ENCODE measurements at regions not wholly inside any gene's neighbourhood (a gene's known extent, or its start where the extent isn't known, plus 50 kb on each side); places are given as distances from the start of the nearest gene placed in this dataset.

- Histone ChIP-seq H3K4me1 (ENCODE audit: control insufficient read depth in 3 of 3, insufficient read depth in 2 of 3, low read depth in 1 of 3, low read length in 2 of 3) (no peaks in the 10 kb centered on the region), H3K36me3 (ENCODE audit: control insufficient read depth in 3 of 3, insufficient read depth in 2 of 3, low read depth in 1 of 3, low read length in 3 of 3) (no peaks in the 10 kb centered on the region), H3K27ac (ENCODE audit: low read depth in 1 of 3, low read length in 2 of 3) (no peak overlapping the region), H3K9me3 (ENCODE audit: control insufficient read depth in 2 of 2, insufficient read depth in 1 of 2, low read depth in 1 of 2, low read length in 1 of 2) (no peaks in the 10 kb centered on the region), H3K4me3 (ENCODE audit: low read depth in 1 of 3, low read length in 3 of 3) (no peak overlapping the region), H3K27me3 (ENCODE audit: control insufficient read depth in 3 of 3, insufficient read depth in 3 of 3, low read length in 3 of 3) (no peaks in the 10 kb centered on the region)
- no peak for DNase-seq
- 74 to 80% (median 78%) methylated on average over 4 of the region's 4 CpGs for WGBS, 3 donors
- no peak for FAIRE-seq
These were observed 410.9 kb upstream of the PRR16 start for GRCh38 chr5:120052916-120053828.

GRCh38 chr5:120053841-120054240 is 410.3 kb upstream of the PRR16 start:
- Histone ChIP-seq H3K4me3 (ENCODE audit: low read depth in 1 of 3, low read length in 3 of 3) (no peak overlapping the region), H3K27me3 (ENCODE audit: control insufficient read depth in 3 of 3, insufficient read depth in 3 of 3, low read length in 3 of 3) (no peaks in the 10 kb centered on the region), H3K9me3 (ENCODE audit: control insufficient read depth in 2 of 2, insufficient read depth in 1 of 2, low read depth in 1 of 2, low read length in 1 of 2) (no peaks in the 10 kb centered on the region), H3K4me1 (ENCODE audit: control insufficient read depth in 3 of 3, insufficient read depth in 2 of 3, low read depth in 1 of 3, low read length in 2 of 3) (no peaks in the 10 kb centered on the region), H3K27ac (ENCODE audit: low read depth in 1 of 3, low read length in 2 of 3) (no peak overlapping the region), H3K36me3 (ENCODE audit: control insufficient read depth in 3 of 3, insufficient read depth in 2 of 3, low read depth in 1 of 3, low read length in 3 of 3) (no peaks in the 10 kb centered on the region)
- DNase-seq (no peak), FAIRE-seq (no peak)
- WGBS, 3 donors = 67 to 78% (median 77%) methylated on average over 4 of the region's 4 CpGs

GRCh38 chr5:120055858-120056257 is 408.2 kb upstream of the PRR16 start:
- WGBS, 3 donors = 83 to 91% (median 85%) methylated on average over 2 of the region's 2 CpGs
- Histone ChIP-seq H3K9me3 (ENCODE audit: control insufficient read depth in 2 of 2, insufficient read depth in 1 of 2, low read depth in 1 of 2, low read length in 1 of 2) (no peaks in the 10 kb centered on the region), H3K27me3 (ENCODE audit: control insufficient read depth in 3 of 3, insufficient read depth in 3 of 3, low read length in 3 of 3) (no peaks in the 10 kb centered on the region), H3K4me1 (ENCODE audit: control insufficient read depth in 3 of 3, insufficient read depth in 2 of 3, low read depth in 1 of 3, low read length in 2 of 3) (no peaks in the 10 kb centered on the region), H3K27ac (ENCODE audit: low read depth in 1 of 3, low read length in 2 of 3) (no peak overlapping the region), H3K4me3 (ENCODE audit: low read depth in 1 of 3, low read length in 3 of 3) (no peak overlapping the region), H3K36me3 (ENCODE audit: control insufficient read depth in 3 of 3, insufficient read depth in 2 of 3, low read depth in 1 of 3, low read length in 3 of 3) (no peaks in the 10 kb centered on the region)
- DNase-seq (no peak), FAIRE-seq (no peak)

- no peaks in the 10 kb centered on the region for H3K4me1 ChIP-seq (ENCODE audit: control insufficient read depth in 3 of 3, insufficient read depth in 2 of 3, low read depth in 1 of 3, low read length in 2 of 3)
- no peaks in the 10 kb centered on the region for H3K9me3 ChIP-seq (ENCODE audit: control insufficient read depth in 2 of 2, insufficient read depth in 1 of 2, low read depth in 1 of 2, low read length in 1 of 2)
- no peaks in the 10 kb centered on the region for H3K27me3 ChIP-seq (ENCODE audit: control insufficient read depth in 3 of 3, insufficient read depth in 3 of 3, low read length in 3 of 3)
- WGBS, 3 donors = 60 to 84% (median 82%) methylated on average over 4 of the region's 4 CpGs
- FAIRE-seq (no peak), DNase-seq (no peak)
- no peaks in the 10 kb centered on the region for H3K36me3 ChIP-seq (ENCODE audit: control insufficient read depth in 3 of 3, insufficient read depth in 2 of 3, low read depth in 1 of 3, low read length in 3 of 3)
- H3K4me3 ChIP-seq (ENCODE audit: low read depth in 1 of 3, low read length in 3 of 3) = no peak overlapping the region
- no peak overlapping the region for H3K27ac ChIP-seq (ENCODE audit: low read depth in 1 of 3, low read length in 2 of 3)
These were observed 401.6 kb upstream of the PRR16 start for GRCh38 chr5:120062515-120062917.

GRCh38 chr5:120072068-120072761 is 391.9 kb upstream of the PRR16 start:
- Histone ChIP-seq H3K36me3 (ENCODE audit: control insufficient read depth in 3 of 3, insufficient read depth in 2 of 3, low read depth in 1 of 3, low read length in 3 of 3) (no peaks in the 10 kb centered on the region), H3K9me3 (ENCODE audit: control insufficient read depth in 2 of 2, insufficient read depth in 1 of 2, low read depth in 1 of 2, low read length in 1 of 2) (no peaks in the 10 kb centered on the region), H3K27me3 (ENCODE audit: control insufficient read depth in 3 of 3, insufficient read depth in 3 of 3, low read length in 3 of 3) (no peaks in the 10 kb centered on the region), H3K4me3 (ENCODE audit: low read depth in 1 of 3, low read length in 3 of 3) (no peak overlapping the region), H3K4me1 (ENCODE audit: control insufficient read depth in 3 of 3, insufficient read depth in 2 of 3, low read depth in 1 of 3, low read length in 2 of 3) (no peaks in the 10 kb centered on the region), H3K27ac (ENCODE audit: low read depth in 1 of 3, low read length in 2 of 3) (no peak overlapping the region)
- FAIRE-seq (no peak), DNase-seq (no peak)
- WGBS, 3 donors = 88 to 90% (median 88%) methylated on average over 2 of the region's 2 CpGs

GRCh38 chr5:120073722-120074121 is 390.4 kb upstream of the PRR16 start:
- no peaks in the 10 kb centered on the region for H3K36me3 ChIP-seq (ENCODE audit: control insufficient read depth in 3 of 3, insufficient read depth in 2 of 3, low read depth in 1 of 3, low read length in 3 of 3)
- H3K4me3 ChIP-seq (ENCODE audit: low read depth in 1 of 3, low read length in 3 of 3) = no peak overlapping the region
- FAIRE-seq (no peak), DNase-seq (no peak)
- no peak overlapping the region for H3K27ac ChIP-seq (ENCODE audit: low read depth in 1 of 3, low read length in 2 of 3)
- H3K9me3 ChIP-seq (ENCODE audit: control insufficient read depth in 2 of 2, insufficient read depth in 1 of 2, low read depth in 1 of 2, low read length in 1 of 2) = no peaks in the 10 kb centered on the region
- no peaks in the 10 kb centered on the region for H3K27me3 ChIP-seq (ENCODE audit: control insufficient read depth in 3 of 3, insufficient read depth in 3 of 3, low read length in 3 of 3)
- no peaks in the 10 kb centered on the region for H3K4me1 ChIP-seq (ENCODE audit: control insufficient read depth in 3 of 3, insufficient read depth in 2 of 3, low read depth in 1 of 3, low read length in 2 of 3)

GRCh38 chr5:120080781-120081180 is 383.3 kb upstream of the PRR16 start:
- Histone ChIP-seq H3K4me1 (ENCODE audit: control insufficient read depth in 3 of 3, insufficient read depth in 2 of 3, low read depth in 1 of 3, low read length in 2 of 3) (no peaks in the 10 kb centered on the region), H3K27ac (ENCODE audit: low read depth in 1 of 3, low read length in 2 of 3) (no peak overlapping the region), H3K4me3 (ENCODE audit: low read depth in 1 of 3, low read length in 3 of 3) (no peak overlapping the region), H3K9me3 (ENCODE audit: control insufficient read depth in 2 of 2, insufficient read depth in 1 of 2, low read depth in 1 of 2, low read length in 1 of 2) (no peaks in the 10 kb centered on the region), H3K27me3 (ENCODE audit: control insufficient read depth in 3 of 3, insufficient read depth in 3 of 3, low read length in 3 of 3) (no peaks in the 10 kb centered on the region), H3K36me3 (ENCODE audit: control insufficient read depth in 3 of 3, insufficient read depth in 2 of 3, low read depth in 1 of 3, low read length in 3 of 3) (no peaks in the 10 kb centered on the region)
- DNase-seq (no peak), FAIRE-seq (no peak)
- 45 to 75% (median 63%) methylated on average over 3 of the region's 3 CpGs for WGBS, 3 donors

GRCh38 chr5:120082316-120083068 is 381.6 kb upstream of the PRR16 start:
- FAIRE-seq (no peak), DNase-seq (no peak)
- H3K27me3 ChIP-seq (ENCODE audit: control insufficient read depth in 3 of 3, insufficient read depth in 3 of 3, low read length in 3 of 3) = no peaks in the 10 kb centered on the region

More at GRCh38 chr5:120082316-120083068, 381.6 kb upstream of the PRR16 start:
- WGBS, 3 donors = 71 to 91% (median 85%) methylated on average over 3 of the region's 3 CpGs
- no peak overlapping the region for H3K27ac ChIP-seq (ENCODE audit: low read depth in 1 of 3, low read length in 2 of 3)
- H3K9me3 ChIP-seq (ENCODE audit: control insufficient read depth in 2 of 2, insufficient read depth in 1 of 2, low read depth in 1 of 2, low read length in 1 of 2) = no peaks in the 10 kb centered on the region
- H3K4me3 ChIP-seq (ENCODE audit: low read depth in 1 of 3, low read length in 3 of 3) = no peak overlapping the region
- no peaks in the 10 kb centered on the region for H3K36me3 ChIP-seq (ENCODE audit: control insufficient read depth in 3 of 3, insufficient read depth in 2 of 3, low read depth in 1 of 3, low read length in 3 of 3)
- no peaks in the 10 kb centered on the region for H3K4me1 ChIP-seq (ENCODE audit: control insufficient read depth in 3 of 3, insufficient read depth in 2 of 3, low read depth in 1 of 3, low read length in 2 of 3)

Measured in small intestine (tissue), 7 donors.